ENCODE measurements at regions not wholly inside any gene's neighbourhood (a gene's known extent, or its start where the extent isn't known, plus 50 kb on each side); places are given as distances from the start of the nearest gene placed in this dataset.

DNA sequence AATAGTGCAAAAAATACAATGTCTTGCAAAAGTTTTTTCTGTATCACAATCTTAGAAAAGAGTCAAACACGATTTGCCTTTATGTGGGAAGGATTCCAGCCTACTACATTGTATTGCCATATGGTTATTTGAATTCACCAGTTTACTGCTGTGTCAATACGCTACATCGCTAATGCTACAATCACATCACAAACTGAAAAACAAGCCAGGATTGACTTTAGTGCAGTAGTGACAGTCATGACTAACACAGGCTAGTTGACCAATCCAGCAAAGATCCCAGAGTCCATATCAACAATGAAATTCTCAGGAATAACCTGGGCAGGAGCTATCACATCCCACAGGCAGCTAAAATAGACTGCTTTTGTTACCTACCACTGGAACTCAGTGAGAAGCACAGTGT lies 67.0 kb downstream of the IL12A start:
- H3K36me3 ChIP-seq, result no peaks in the 10 kb centered on the region
- H3K4me1 ChIP-seq, result no peaks in the 10 kb centered on the region
- DNase-seq, result no peak
- H3K9me3 ChIP-seq, result no peaks in the 10 kb centered on the region
- no peak overlapping the region for H3K4me3 ChIP-seq
- no peak for TF ChIP-seq POLR2A (IDR thresholded peaks at IDR 0.05)
- TF ChIP-seq, protein P1, sequence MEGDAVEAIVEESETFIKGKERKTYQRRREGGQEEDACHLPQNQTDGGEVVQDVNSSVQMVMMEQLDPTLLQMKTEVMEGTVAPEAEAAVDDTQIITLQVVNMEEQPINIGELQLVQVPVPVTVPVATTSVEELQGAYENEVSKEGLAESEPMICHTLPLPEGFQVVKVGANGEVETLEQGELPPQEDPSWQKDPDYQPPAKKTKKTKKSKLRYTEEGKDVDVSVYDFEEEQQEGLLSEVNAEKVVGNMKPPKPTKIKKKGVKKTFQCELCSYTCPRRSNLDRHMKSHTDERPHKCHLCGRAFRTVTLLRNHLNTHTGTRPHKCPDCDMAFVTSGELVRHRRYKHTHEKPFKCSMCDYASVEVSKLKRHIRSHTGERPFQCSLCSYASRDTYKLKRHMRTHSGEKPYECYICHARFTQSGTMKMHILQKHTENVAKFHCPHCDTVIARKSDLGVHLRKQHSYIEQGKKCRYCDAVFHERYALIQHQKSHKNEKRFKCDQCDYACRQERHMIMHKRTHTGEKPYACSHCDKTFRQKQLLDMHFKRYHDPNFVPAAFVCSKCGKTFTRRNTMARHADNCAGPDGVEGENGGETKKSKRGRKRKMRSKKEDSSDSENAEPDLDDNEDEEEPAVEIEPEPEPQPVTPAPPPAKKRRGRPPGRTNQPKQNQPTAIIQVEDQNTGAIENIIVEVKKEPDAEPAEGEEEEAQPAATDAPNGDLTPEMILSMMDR (IDR thresholded peaks at IDR 0.05), result no peak
- no peak overlapping the region for H3K27ac ChIP-seq
- H3K27me3 ChIP-seq, result no peaks in the 10 kb centered on the region

DNA sequence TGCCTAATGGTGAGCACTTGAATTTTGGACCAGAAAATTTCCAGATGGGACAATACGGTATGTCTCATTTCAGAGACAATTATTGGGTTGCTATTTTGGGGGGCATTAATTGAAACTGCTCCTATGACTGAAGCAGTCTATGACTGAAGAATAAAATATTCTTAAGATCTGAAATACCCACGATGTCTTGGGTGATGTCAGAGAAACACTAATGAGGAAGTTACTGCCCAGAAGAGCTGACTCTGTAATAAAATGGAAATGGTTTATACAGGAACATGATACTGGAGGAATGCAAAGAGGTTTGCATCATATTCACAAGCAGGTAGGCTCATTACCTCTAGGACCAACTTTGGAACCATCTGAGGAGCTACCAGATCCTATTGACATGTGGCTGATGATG lies 68.7 kb downstream of the IL12A start:
- TF ChIP-seq, protein P1 (IDR thresholded peaks at IDR 0.05), result no peak
- no peak for TF ChIP-seq POLR2A (IDR thresholded peaks at IDR 0.05)
- no peak overlapping the region for H3K27ac ChIP-seq
- H3K36me3 ChIP-seq, result no peaks in the 10 kb centered on the region
- no peaks in the 10 kb centered on the region for H3K9me3 ChIP-seq
- H3K4me1 ChIP-seq, result no peaks in the 10 kb centered on the region
- H3K4me3 ChIP-seq, result no peak overlapping the region
- H3K27me3 ChIP-seq, result no peaks in the 10 kb centered on the region
- no peak for DNase-seq

DNA sequence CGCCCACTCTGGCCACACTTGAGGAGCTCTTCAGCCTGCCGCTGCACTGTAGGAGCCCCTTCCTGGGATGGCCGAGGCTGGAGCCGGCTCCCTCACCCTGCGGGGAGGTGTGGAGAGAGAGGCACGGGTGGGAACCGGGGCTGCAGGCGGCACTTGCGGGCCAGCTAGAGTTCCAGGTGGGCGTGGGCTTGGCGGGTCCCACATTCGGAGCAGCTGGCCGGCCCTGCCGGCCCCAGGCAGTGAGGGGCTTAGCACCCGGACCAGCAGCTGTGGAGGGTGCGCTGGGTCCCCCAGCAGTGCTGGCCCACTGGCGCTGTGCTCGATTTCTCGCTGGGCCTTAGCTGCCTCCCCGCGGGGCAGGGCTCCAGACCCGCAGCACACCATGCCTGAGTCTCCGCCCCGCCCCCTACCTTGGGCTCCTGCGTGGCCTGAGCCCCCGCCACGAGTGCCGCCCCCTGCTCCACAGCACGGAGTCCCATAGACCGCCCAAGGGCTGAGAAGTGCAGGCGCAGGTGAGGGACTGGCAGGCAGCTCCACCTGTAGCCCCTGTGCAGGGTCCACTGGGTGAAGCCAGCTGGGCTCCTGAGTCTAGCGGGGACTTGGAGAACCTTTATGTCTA lies 71.9 kb downstream of the IL12A start:
- Histone ChIP-seq H3K36me3 (no peaks in the 10 kb centered on the region), H3K4me3 (no peak overlapping the region), H3K9me3 (no peaks in the 10 kb centered on the region)

DNA sequence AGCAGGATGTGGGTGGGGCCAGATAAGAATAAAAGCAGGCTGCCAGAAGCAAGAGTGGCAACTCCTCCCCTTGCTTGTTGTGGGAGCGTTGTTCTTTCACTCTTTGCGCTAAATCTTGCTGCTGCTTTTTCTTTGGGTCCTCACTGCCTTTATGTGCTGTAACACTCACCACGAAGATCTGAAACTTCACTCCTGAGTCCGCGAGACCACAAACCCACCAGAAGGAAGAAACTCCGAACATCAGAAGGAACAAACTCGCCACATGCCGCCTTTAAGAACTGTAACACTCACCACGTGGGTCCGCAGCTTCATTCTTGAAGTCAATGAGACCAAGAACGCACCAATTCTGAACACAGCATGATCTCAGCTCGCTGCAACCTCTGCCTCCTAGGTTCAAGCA lies 72.9 kb downstream of the IL12A start:
- Histone ChIP-seq H3K27me3 (no peaks in the 10 kb centered on the region), H3K4me3 (no peak overlapping the region), H3K4me1 (no peaks in the 10 kb centered on the region), H3K27ac (no peak overlapping the region), H3K9me3 (no peaks in the 10 kb centered on the region), H3K36me3 (no peaks in the 10 kb centered on the region)
- no peak for TF ChIP-seq POLR2A (IDR thresholded peaks at IDR 0.05)
- TF ChIP-seq, protein P1 (IDR thresholded peaks at IDR 0.05), result no peak
- no peak for DNase-seq

More for the DNA sequence above, 71.9 kb downstream of the IL12A start:
- TF ChIP-seq, protein P1 (IDR thresholded peaks at IDR 0.05), result no peak
- TF ChIP-seq POLR2A (IDR thresholded peaks at IDR 0.05), result no peak
- Histone ChIP-seq H3K27ac (no peak overlapping the region), H3K4me1 (no peaks in the 10 kb centered on the region), H3K27me3 (no peaks in the 10 kb centered on the region)
- DNase-seq, result no peak

DNA sequence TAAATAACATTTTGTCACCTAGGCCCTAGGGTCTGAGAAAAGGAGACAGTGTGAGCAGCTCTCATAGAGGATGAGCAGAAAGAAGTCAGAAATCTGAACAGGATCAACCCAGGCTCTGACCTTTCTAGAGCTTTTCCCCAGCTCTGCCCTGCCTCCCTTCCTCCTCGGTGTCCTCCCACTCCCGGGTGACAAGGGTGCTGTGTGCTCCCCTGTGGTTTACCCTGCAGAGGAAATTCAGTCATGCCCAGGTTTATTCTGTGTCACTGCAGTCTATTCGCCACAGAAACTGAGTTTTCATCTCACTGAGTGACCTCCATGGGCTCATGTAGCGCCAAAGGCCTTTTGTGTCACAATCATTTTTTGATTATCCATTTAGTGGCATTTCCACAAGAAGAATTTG lies 76.6 kb downstream of the IL12A start:
- Histone ChIP-seq H3K4me3 (no peak overlapping the region), H3K9me3 (no peaks in the 10 kb centered on the region), H3K27me3 (no peaks in the 10 kb centered on the region), H3K27ac (no peak overlapping the region), H3K36me3 (no peaks in the 10 kb centered on the region), H3K4me1 (no peaks in the 10 kb centered on the region)
- DNase-seq, result no peak
- TF ChIP-seq, protein P1 (IDR thresholded peaks at IDR 0.05), result no peak
- TF ChIP-seq POLR2A (IDR thresholded peaks at IDR 0.05), result no peak

DNA sequence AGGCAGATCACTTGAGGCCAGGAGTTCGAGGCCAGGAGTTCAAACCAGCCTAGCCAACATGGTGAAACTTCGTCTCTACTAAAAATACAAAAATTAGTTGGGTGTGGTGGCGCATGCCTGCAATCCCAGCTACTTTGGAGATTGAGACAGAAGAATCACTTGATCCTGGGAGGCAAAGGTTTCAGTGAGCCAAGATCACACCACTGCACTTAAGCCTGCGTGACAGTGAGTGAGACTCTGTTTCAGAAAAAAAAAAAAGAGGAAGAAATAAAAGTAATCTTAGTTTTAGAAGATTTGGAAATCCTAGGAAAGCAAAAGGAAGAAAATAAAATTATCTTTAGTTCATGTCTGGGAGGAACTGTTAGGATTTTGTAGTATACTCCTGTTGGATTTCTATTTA lies 77.2 kb downstream of the IL12A start:
- Histone ChIP-seq H3K9me3 (no peaks in the 10 kb centered on the region), H3K27ac (no peak overlapping the region), H3K4me1 (no peaks in the 10 kb centered on the region), H3K27me3 (no peaks in the 10 kb centered on the region), H3K36me3 (no peaks in the 10 kb centered on the region), H3K4me3 (no peak overlapping the region)
- no peak for TF ChIP-seq POLR2A (IDR thresholded peaks at IDR 0.05)
- TF ChIP-seq, protein P1 (IDR thresholded peaks at IDR 0.05), result no peak
- no peak for DNase-seq
